ENCODE measurements at regions not wholly inside any gene's neighbourhood (a gene's known extent, or its start where the extent isn't known, plus 50 kb on each side); places are given as distances from the start of the nearest gene placed in this dataset.

DNA sequence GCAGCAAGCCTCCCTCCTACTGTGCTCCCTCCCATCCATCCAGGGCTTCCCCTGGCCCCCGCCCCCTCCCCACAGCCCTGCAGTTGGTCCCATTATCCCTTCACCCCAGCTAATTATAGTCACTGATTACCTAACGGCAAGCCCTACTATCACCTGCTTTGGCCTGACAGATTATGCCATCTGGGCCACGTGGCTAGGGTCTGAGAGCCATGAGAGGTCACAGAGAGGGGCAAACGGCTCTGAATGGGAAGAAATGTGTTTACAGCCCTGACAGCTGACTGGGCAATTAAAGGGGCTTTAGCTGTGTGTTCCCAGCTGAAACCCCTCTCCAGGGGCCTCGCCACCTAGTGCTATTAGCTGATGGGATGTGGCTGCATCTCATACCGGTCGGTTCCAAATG is 134.4 kb upstream of the CPEB2 start:
- TF ChIP-seq, protein P1, sequence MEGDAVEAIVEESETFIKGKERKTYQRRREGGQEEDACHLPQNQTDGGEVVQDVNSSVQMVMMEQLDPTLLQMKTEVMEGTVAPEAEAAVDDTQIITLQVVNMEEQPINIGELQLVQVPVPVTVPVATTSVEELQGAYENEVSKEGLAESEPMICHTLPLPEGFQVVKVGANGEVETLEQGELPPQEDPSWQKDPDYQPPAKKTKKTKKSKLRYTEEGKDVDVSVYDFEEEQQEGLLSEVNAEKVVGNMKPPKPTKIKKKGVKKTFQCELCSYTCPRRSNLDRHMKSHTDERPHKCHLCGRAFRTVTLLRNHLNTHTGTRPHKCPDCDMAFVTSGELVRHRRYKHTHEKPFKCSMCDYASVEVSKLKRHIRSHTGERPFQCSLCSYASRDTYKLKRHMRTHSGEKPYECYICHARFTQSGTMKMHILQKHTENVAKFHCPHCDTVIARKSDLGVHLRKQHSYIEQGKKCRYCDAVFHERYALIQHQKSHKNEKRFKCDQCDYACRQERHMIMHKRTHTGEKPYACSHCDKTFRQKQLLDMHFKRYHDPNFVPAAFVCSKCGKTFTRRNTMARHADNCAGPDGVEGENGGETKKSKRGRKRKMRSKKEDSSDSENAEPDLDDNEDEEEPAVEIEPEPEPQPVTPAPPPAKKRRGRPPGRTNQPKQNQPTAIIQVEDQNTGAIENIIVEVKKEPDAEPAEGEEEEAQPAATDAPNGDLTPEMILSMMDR (IDR thresholded peaks at IDR 0.05), result no peak
- Histone ChIP-seq H3K36me3 (no peaks in the 10 kb centered on the region), H3K4me3 (no peak overlapping the region), H3K4me1 (ENCODE audit: control insufficient read depth in 1 of 2, low read depth in 2 of 2) (peaks cover 0 to 37% of the 10 kb centered on the region in 2 donors), H3K27ac (no peak overlapping the region), H3K27me3 (replicated peaks; ENCODE audit: insufficient read depth) (no peaks in the 10 kb centered on the region), H3K9me3 (no peaks in the 10 kb centered on the region)
- DNase-seq (ENCODE audit: low spot score), result no peak
- ATAC-seq (ENCODE audit: insufficient number of reproducible peaks, low FRiP score, low read depth), result no peak

DNA sequence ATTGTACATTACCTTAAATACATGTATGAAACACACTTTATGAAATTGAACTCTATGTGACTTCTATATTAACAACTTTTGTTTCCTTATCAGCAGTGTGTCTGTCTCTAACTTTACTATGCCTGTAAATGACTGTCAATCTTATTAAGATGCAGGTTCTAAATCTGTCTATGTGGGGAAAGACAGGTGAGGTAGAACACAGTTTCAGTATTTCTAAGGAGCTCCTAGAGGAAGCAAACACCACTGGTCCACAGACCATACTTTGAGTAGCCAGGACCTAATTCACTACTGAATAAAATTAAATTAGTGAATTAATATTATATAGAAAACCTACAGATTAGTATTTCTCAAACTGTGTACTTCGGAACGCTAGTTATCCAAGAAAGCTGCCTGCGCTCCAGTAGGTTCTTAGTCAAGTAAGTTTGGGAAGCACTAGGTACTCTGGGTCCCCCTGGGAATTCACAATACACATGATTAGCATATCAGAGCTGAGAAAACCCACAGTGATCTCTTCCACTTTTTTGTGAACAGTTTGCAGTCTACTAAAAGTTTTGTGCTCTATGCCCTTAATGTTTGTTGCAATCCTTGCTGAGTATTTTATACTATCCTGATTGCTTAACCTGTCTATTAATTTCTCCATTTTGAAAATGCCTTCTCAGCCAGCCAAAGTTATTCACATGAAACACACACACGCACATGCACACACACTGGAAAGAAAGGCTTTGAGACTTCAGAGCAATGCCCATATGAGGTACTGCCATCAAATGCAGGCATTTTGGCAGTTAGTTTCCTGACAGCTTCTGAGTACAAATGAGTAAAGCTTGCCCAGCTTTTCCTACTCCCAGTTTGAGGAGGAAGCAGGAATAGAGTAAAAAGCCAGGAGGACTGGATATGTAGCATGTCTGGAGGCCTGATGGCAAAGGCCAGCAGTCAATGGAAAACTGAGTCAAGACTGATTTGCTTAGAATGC is 133.6 kb upstream of the CPEB2 start:
- no peaks in the 10 kb centered on the region for H3K9me3 ChIP-seq
- H3K36me3 ChIP-seq, result no peaks in the 10 kb centered on the region
- DNase-seq (ENCODE audit: low spot score) (no peak), ATAC-seq (ENCODE audit: insufficient number of reproducible peaks, low FRiP score, low read depth) (no peak)
- H3K27ac ChIP-seq, result no peak overlapping the region
- H3K27me3 ChIP-seq (replicated peaks; ENCODE audit: insufficient read depth), result no peaks in the 10 kb centered on the region
- H3K4me3 ChIP-seq, result no peak overlapping the region
- peaks cover 0 to 31% of the 10 kb centered on the region in 2 donors for H3K4me1 ChIP-seq (ENCODE audit: control insufficient read depth in 1 of 2, low read depth in 2 of 2)
- TF ChIP-seq, protein P1 (IDR thresholded peaks at IDR 0.05), result no peak

DNA sequence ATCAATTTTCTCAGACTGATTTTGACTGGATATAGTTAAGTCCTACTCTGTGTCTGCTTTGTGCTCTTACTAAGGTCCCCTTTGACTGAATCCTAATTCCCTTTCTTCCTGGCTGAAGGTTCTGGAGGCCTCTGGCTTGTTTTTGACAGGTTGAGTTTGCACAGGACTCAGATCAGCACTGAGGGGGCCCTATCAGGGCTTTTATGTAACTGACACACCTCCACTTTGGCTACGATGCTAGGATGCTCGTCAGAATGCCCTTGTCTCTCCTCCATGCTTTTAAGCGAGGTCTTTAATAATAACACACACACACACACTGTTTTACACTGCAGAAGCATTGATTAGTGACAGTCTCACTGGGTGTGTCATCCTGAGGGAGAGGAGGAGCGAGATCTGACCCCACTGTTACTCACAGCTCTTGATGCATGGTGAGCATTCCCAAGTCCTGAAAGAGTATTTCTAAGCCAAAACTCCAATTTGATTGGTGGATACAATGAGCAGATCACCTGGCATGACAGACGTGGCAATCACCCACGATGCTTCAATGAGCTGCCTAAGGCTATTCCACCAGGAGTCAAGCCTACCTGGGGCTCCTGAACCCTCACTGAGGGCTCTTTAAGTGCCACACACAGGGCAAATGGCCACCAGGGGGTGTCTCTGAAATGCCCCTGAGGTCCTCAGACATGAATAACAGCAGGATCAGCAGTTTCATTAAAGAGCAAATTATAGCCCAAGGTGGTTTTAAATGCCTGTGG is 130.4 kb upstream of the CPEB2 start:
- H3K36me3 ChIP-seq, result no peaks in the 10 kb centered on the region

DNA sequence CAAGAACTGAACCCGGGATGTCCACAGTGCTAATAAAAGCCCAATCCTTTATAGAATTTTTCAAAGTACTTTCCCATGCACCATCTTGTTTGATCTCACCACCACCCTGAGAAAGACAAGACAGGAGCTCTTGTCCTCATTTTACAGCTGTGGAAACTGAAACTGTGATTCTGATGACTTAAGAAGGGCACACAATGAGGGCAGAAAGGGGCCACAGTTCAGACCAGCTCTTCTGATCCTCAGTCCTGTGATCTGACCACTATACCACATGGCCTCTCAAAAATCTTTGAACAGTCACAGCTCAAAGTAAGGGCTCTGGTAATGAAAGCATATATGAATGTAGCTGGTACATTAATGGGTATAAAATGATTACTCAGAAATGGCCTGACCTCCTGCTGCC is 127.3 kb upstream of the CPEB2 start:
- TF ChIP-seq, protein P1 (IDR thresholded peaks at IDR 0.05), result no peak
- Histone ChIP-seq H3K4me1 (ENCODE audit: control insufficient read depth in 1 of 2, low read depth in 2 of 2) (peaks cover 9 to 11% of the 10 kb centered on the region in 2 donors), H3K36me3 (no peaks in the 10 kb centered on the region), H3K27me3 (replicated peaks; ENCODE audit: insufficient read depth) (no peaks in the 10 kb centered on the region), H3K27ac (no peak overlapping the region), H3K9me3 (no peaks in the 10 kb centered on the region), H3K4me3 (no peak overlapping the region)
- no peak for DNase-seq (ENCODE audit: low spot score)
- no peak for ATAC-seq (ENCODE audit: insufficient number of reproducible peaks, low FRiP score, low read depth)

More for the DNA sequence above, 130.4 kb upstream of the CPEB2 start:
- no peak overlapping the region for H3K27ac ChIP-seq
- DNase-seq (ENCODE audit: low spot score) (no peak), ATAC-seq (ENCODE audit: insufficient number of reproducible peaks, low FRiP score, low read depth) (no peak)
- no peak overlapping the region for H3K4me3 ChIP-seq
- TF ChIP-seq, protein P1 (IDR thresholded peaks at IDR 0.05), result no peak
- H3K4me1 ChIP-seq (ENCODE audit: control insufficient read depth in 1 of 2, low read depth in 2 of 2), result peaks cover 0 to 10% of the 10 kb centered on the region in 2 donors
- H3K9me3 ChIP-seq, result no peaks in the 10 kb centered on the region
- no peaks in the 10 kb centered on the region for H3K27me3 ChIP-seq (replicated peaks; ENCODE audit: insufficient read depth)

Data from thoracic aorta (tissue), 2 donors.